ENCODE measurements at regions not wholly inside any gene's neighbourhood (a gene's known extent, or its start where the extent isn't known, plus 50 kb on each side); places are given as distances from the start of the nearest gene placed in this dataset.

GRCh38 chr2:30371772-30372373 is 75.2 kb upstream of the LCLAT1 start:
- Histone ChIP-seq H3K4me2 (ENCODE audit: low read length) (no peak overlapping the region), H4K20me1 (ENCODE audit: insufficient read depth) (no peaks in the 10 kb centered on the region), H3K9me3 (ENCODE audit: low read length) (no peaks in the 10 kb centered on the region), H3K9ac (ENCODE audit: low read length) (no peak overlapping the region), H3K4me3 (ENCODE audit: low read length) (no peak overlapping the region), H3K27me3 (ENCODE audit: insufficient read depth, low read depth, low read length) (no peaks in the 10 kb centered on the region), H3K79me2 (replicated peaks; ENCODE audit: insufficient read depth, low read length) (no peaks in the 10 kb centered on the region), H3K9me2 (ENCODE audit: insufficient read depth, low read length) (no peaks in the 10 kb centered on the region), H3K27ac (ENCODE audit: low read length) (no peak overlapping the region), H3F3A (ENCODE audit: insufficient read depth, low read length, poor library complexity, severe bottlenecking) (no peaks in the 10 kb centered on the region), H2AFZ (ENCODE audit: low read depth, low read length) (no peak overlapping the region), H3K36me3 (ENCODE audit: insufficient read depth, low read length) (no peaks in the 10 kb centered on the region)
- no peak for TF ChIP-seq CTCF (IDR thresholded peaks at IDR 0.05; ENCODE audit: poor library complexity, severe bottlenecking)
- no peak for TF ChIP-seq EP300 (conservative IDR thresholded peaks at IDR 0.05; ENCODE audit: poor library complexity, severe bottlenecking)
- TF ChIP-seq MXI1 (conservative IDR thresholded peaks at IDR 0.05; ENCODE audit: poor library complexity, severe bottlenecking) = no peak
- TF ChIP-seq SMC3 (conservative IDR thresholded peaks at IDR 0.05; ENCODE audit: poor library complexity) = no peak
- no peak for TF ChIP-seq POLR2AphosphoS5 (IDR thresholded peaks at IDR 0.05)
- no peak for TF ChIP-seq EZH2 (IDR thresholded peaks at IDR 0.05; ENCODE audit: borderline replicate concordance, insufficient read depth, low read length, poor library complexity, severe bottlenecking)
- no peak for TF ChIP-seq RAD21 (conservative IDR thresholded peaks at IDR 0.05)
- no peak for TF ChIP-seq TAF1 (IDR thresholded peaks at IDR 0.05; ENCODE audit: low read depth)
- TF ChIP-seq REST (IDR thresholded peaks at IDR 0.05; ENCODE audit: borderline replicate concordance) = no peak

- Histone ChIP-seq H3K27ac (ENCODE audit: low read length) (no peak overlapping the region), H3K36me3 (ENCODE audit: insufficient read depth, low read length) (no peaks in the 10 kb centered on the region), H3K27me3 (ENCODE audit: insufficient read depth, low read depth, low read length) (no peaks in the 10 kb centered on the region), H3K9me3 (ENCODE audit: low read length) (no peaks in the 10 kb centered on the region), H3K9me2 (ENCODE audit: insufficient read depth, low read length) (no peaks in the 10 kb centered on the region), H4K20me1 (ENCODE audit: insufficient read depth) (no peaks in the 10 kb centered on the region), H3K4me3 (ENCODE audit: low read length) (no peak overlapping the region), H2AFZ (ENCODE audit: low read depth, low read length) (no peak overlapping the region), H3K4me2 (ENCODE audit: low read length) (no peak overlapping the region), H3F3A (ENCODE audit: insufficient read depth, low read length, poor library complexity, severe bottlenecking) (no peaks in the 10 kb centered on the region), H3K79me2 (replicated peaks; ENCODE audit: insufficient read depth, low read length) (no peaks in the 10 kb centered on the region), H3K9ac (ENCODE audit: low read length) (no peak overlapping the region)
- no peak for TF ChIP-seq REST (IDR thresholded peaks at IDR 0.05; ENCODE audit: borderline replicate concordance)
- TF ChIP-seq MXI1 (conservative IDR thresholded peaks at IDR 0.05; ENCODE audit: poor library complexity, severe bottlenecking) = no peak
- TF ChIP-seq EZH2 (IDR thresholded peaks at IDR 0.05; ENCODE audit: borderline replicate concordance, insufficient read depth, low read length, poor library complexity, severe bottlenecking) = no peak
- TF ChIP-seq TAF1 (IDR thresholded peaks at IDR 0.05; ENCODE audit: low read depth) = no peak
- no peak for TF ChIP-seq RAD21 (conservative IDR thresholded peaks at IDR 0.05)
- TF ChIP-seq EP300 (conservative IDR thresholded peaks at IDR 0.05; ENCODE audit: poor library complexity, severe bottlenecking) = no peak
- TF ChIP-seq POLR2AphosphoS5 (IDR thresholded peaks at IDR 0.05) = no peak
- TF ChIP-seq SMC3 (conservative IDR thresholded peaks at IDR 0.05; ENCODE audit: poor library complexity) = no peak
- TF ChIP-seq CTCF (IDR thresholded peaks at IDR 0.05; ENCODE audit: poor library complexity, severe bottlenecking) = no peak
These were observed 74.2 kb upstream of the LCLAT1 start for GRCh38 chr2:30372826-30373225.
